ENCODE measurements at regions not wholly inside any gene's neighbourhood (a gene's known extent, or its start where the extent isn't known, plus 50 kb on each side); places are given as distances from the start of the nearest gene placed in this dataset.

- DNase-seq = no peak
- Histone ChIP-seq H3K36me3 (ENCODE audit: control insufficient read depth, insufficient read depth, low read length) (no peaks in the 10 kb centered on the region), H2BK20ac (ENCODE audit: low read depth, low read length) (no peak overlapping the region), H2BK120ac (ENCODE audit: low read depth, low read length) (no peak overlapping the region), H3K4ac (ENCODE audit: low read depth, low read length) (no peak overlapping the region), H3K23ac (ENCODE audit: low read depth, low read length) (no peak overlapping the region), H3K9me3 (ENCODE audit: control insufficient read depth, insufficient read depth, low read length) (no peaks in the 10 kb centered on the region), H3K56ac (ENCODE audit: extremely low read depth, insufficient read depth, low read length) (no peak overlapping the region), H3K14ac (replicated peaks; ENCODE audit: low read depth, low read length) (no peak overlapping the region; the same call in 1 of the 2 replicates), H2BK15ac (ENCODE audit: low read depth, low read length) (peak overlapping the region; percentile 58; the same call in 2 of the 3 replicates), H2AK9ac (replicated peaks; ENCODE audit: low read depth, low read length, poor library complexity) (no peak overlapping the region), H3K27ac (ENCODE audit: insufficient read depth, low read length) (no peak overlapping the region), H2AK5ac (ENCODE audit: low read depth, low read length) (no peak overlapping the region; the same call in 1 of the 2 replicates), H3K4me3 (ENCODE audit: insufficient read depth, low read depth, low read length) (no peak overlapping the region), H3K4me2 (ENCODE audit: low read depth, low read length) (no peak overlapping the region), H3K27me3 (ENCODE audit: control insufficient read depth, insufficient read depth, low read length) (no peaks in the 10 kb centered on the region), H4K5ac (ENCODE audit: low read depth, low read length) (no peak overlapping the region), H2AFZ (replicated peaks; ENCODE audit: low read length, poor library complexity) (no peak overlapping the region), H3K4me1 (ENCODE audit: control insufficient read depth, insufficient read depth, low read length) (peaks cover 2% of the 10 kb centered on the region), H4K91ac (ENCODE audit: insufficient read depth, low read depth, low read length) (no peak overlapping the region; the same call in 1 of the 2 replicates), H3K18ac (ENCODE audit: low read depth, low read length) (no peak overlapping the region; the same call in 1 of the 2 replicates), H2BK5ac (ENCODE audit: low read depth, low read length, poor library complexity, severe bottlenecking) (no peak overlapping the region), H3K9ac (ENCODE audit: low read depth, low read length) (no peak overlapping the region), H3K9me1 (ENCODE audit: insufficient read depth, low read length) (no peaks in the 10 kb centered on the region), H4K20me1 (ENCODE audit: insufficient read depth, low read length) (no peaks in the 10 kb centered on the region), H4K8ac (ENCODE audit: low read depth in 2 of 2, low read length in 2 of 2) (no peak overlapping the region), H3K79me1 (ENCODE audit: low read depth in 1 of 2, low read length in 2 of 2) (no peaks in the 10 kb centered on the region)
- WGBS, 2 experiments (ENCODE audit: extremely low coverage in 2 of 2, insufficient read length in 1 of 2) = 90% methylated on average over 2 of the region's 7 CpGs; no CpG with 5 or more reads in 1 of the 2 experiments
- CTCF ChIA-PET = no interaction called here
- in situ Hi-C loops (cut with MboI; ENCODE audit: low sequenced_read_pairs) = no loop called here
- no TSS peak for BruUV-seq (replicated peaks)
- dilution Hi-C loops (cut with HindIII; ENCODE audit: low sequenced_read_pairs, unreplicated experiment) = no loop called here
- POLR2A ChIA-PET (ENCODE audit: unreplicated experiment) = no interaction called here
- no peak for ATAC-seq (ENCODE audit: low read depth)
- no peak for TF ChIP-seq RAD21 (IDR thresholded peaks at IDR 0.05; ENCODE audit: low read length)
- TF ChIP-seq RFX5 (IDR thresholded peaks at IDR 0.05; ENCODE audit: low read depth, low read length) = no peak
- no peak for TF ChIP-seq MAZ (IDR thresholded peaks at IDR 0.05; ENCODE audit: borderline replicate concordance, low read depth, low read length)
- no peak for TF ChIP-seq FOS (IDR thresholded peaks at IDR 0.05; ENCODE audit: low read depth, low read length)
- no peak for TF ChIP-seq SMC3 (IDR thresholded peaks at IDR 0.05; ENCODE audit: low read depth, low read length)
- TF ChIP-seq MXI1 (IDR thresholded peaks at IDR 0.05; ENCODE audit: borderline replicate concordance, low read depth, low read length) = no peak
- TF ChIP-seq USF2 (IDR thresholded peaks at IDR 0.05; ENCODE audit: low read depth, low read length) = no peak
- TF ChIP-seq ELK1 (IDR thresholded peaks at IDR 0.05; ENCODE audit: borderline replicate concordance, low read depth, low read length) = no peak
- no peak for TF ChIP-seq CHD1 (IDR thresholded peaks at IDR 0.05; ENCODE audit: low read depth, low read length)
- no peak for TF ChIP-seq POLR2A (IDR thresholded peaks at IDR 0.05; ENCODE audit: low read depth, low read length)
- no peak for TF ChIP-seq CEBPB (IDR thresholded peaks at IDR 0.05; ENCODE audit: low read depth, low read length)
- no peak for TF ChIP-seq MAFK (IDR thresholded peaks at IDR 0.05; ENCODE audit: low read depth, low read length)
- TF ChIP-seq CTCF (conservative IDR thresholded peaks at IDR 0.05; ENCODE audit: low read depth, low read length) = no peak
- TF ChIP-seq RCOR1 (IDR thresholded peaks at IDR 0.05; ENCODE audit: insufficient replicate concordance, low read length) = no peak
- no peak for TF ChIP-seq BHLHE40 (IDR thresholded peaks at IDR 0.05; ENCODE audit: low read depth, low read length)
- TF ChIP-seq NFE2L2 (IDR thresholded peaks at IDR 0.05; ENCODE audit: low read depth, low read length) = no peak
- intact Hi-C loops (cut with micrococcal nuclease) = no loop called here
These were observed 309.1 kb downstream of the SOX4 start for GRCh38 chr6:21902628-21903169.
